Adrenal gland (tissue), 9 donors: ENCODE measurements at regions not wholly inside any gene's neighbourhood (a gene's known extent, or its start where the extent isn't known, plus 50 kb on each side); places are given as distances from the start of the nearest gene placed in this dataset.

Experiments used
- DNase-seq, 7 donors: peaks; one replicate each; pipeline ENCODE4 v3.0.0-alpha.2; 2019 to 2020
- H3K27ac ChIP-seq, 5 donors: fragments of 200-600 bp; sonication (generic) in 4 of 5; 1 replicate in 3 of 5; 2 replicates in 2 of 5; pipeline versions ENCODE4 v1.5.1 to v1.8.0; 2016 to 2020; ENCODE audit warnings: mild to moderate bottlenecking in 1 of 5
- H3K27me3 ChIP-seq: fragments of 200-600 bp; 2 replicates; pipeline ENCODE4 v1.8.0; 2021
- H3K36me3 ChIP-seq, 2 donors: fragments of 200-600 bp; replicated peaks in 1 of 2; 1 replicate in 1 of 2; 2 replicates in 1 of 2; pipeline versions ENCODE4 v1.5.1 to v1.8.0; 2018 to 2022
- H3K4me1 ChIP-seq, 2 donors: fragments of 200-600 bp; replicated peaks in 1 of 2; 1 replicate in 1 of 2; 2 replicates in 1 of 2; pipeline versions ENCODE4 v1.5.1 to v1.8.0; 2018 to 2021
- H3K4me3 ChIP-seq, 4 donors: fragments of 200-600 bp; sonication (generic) in 3 of 4; one replicate each; pipeline ENCODE4 v1.5.1; 2016 to 2018
- H3K9me3 ChIP-seq, 3 donors: fragments of 200-600 bp; sonication (generic) in 1 of 3; replicated peaks in 1 of 3; 1 replicate in 2 of 3; 2 replicates in 1 of 3; pipeline versions ENCODE4 v1.5.1 to v1.8.0; 2016 to 2021
- CTCF ChIP-seq, 6 experiments: fragments of 450-650 bp in 4 of 6; fragments of 200-600 bp in 2 of 6; sonication (generic) in 1 of 6; IDR thresholded peaks; 1 replicate in 5 of 6; 2 replicates in 1 of 6; pipeline versions ENCODE4 v1.5.1 to v1.8.0; 2016 to 2021; ENCODE audit warnings: antibody characterized with exemption in 6 of 6, mild to moderate bottlenecking in 2 of 6, moderate library complexity in 1 of 6
- POLR2A ChIP-seq, 2 donors: fragments of 450-650 bp; IDR thresholded peaks; one replicate each; pipeline ENCODE4 v1.6.1; 2017; ENCODE audit warnings: antibody characterized with exemption in 2 of 2, mild to moderate bottlenecking in 2 of 2, moderate library complexity in 1 of 2
- WGBS, 4 donors: extraction: QIAGEN DNeasy Blood & Tissue Kit in 2 of 4; methylation state at CpG; one replicate each; pipeline versions ENCODE4 v1.1.5 to v1.1.7; 2013 to 2017; 5-methylcytosine and 5-hydroxymethylcytosine counted together
- intact Hi-C, 2 donors: fragments of 100-400 bp; cut with DNase I; formaldehyde crosslinking; loops; one replicate each; pipeline versions ENCODE4 v1.14.1 to v1.15.0; 2022 to 2023
- donor health status: healthy with polysubstance abuse.
- donor health status: Bipolar disorder and iron deficiency.
- donor health status: DM: yes; HTN: yes; CAD: no.
- donor health status: DM: no; HTN: no; CAD: no.
- donor health status: DM: no; HTN: no; CAD: no.

GRCh38 chr14:27228053-27228452 lies 630.2 kb upstream of the NOVA1 start:
- TF ChIP-seq CTCF (IDR thresholded peaks at IDR 0.05) (no peak), POLR2A (IDR thresholded peaks at IDR 0.05) (no peak)
- intact Hi-C loops = no loop called here
- no peak for DNase-seq

GRCh38 chr14:27234331-27234730 lies 636.5 kb upstream of the NOVA1 start:
- no peak for DNase-seq
- TF ChIP-seq CTCF (IDR thresholded peaks at IDR 0.05) (no peak), POLR2A (IDR thresholded peaks at IDR 0.05) (no peak)
- Histone ChIP-seq H3K4me3 (no peak overlapping the region), H3K27me3 (no peaks in the 10 kb centered on the region), H3K36me3 (no peaks in the 10 kb centered on the region), H3K27ac (no peak overlapping the region), H3K4me1 (no peaks in the 10 kb centered on the region), H3K9me3 (no peaks in the 10 kb centered on the region)
- 73 to 86% (median 79%) methylated on average over 4 of the region's 4 CpGs for WGBS, 4 donors
- intact Hi-C loops = no loop called here

More at GRCh38 chr14:27228053-27228452, 630.2 kb upstream of the NOVA1 start:
- Histone ChIP-seq H3K4me1 (no peaks in the 10 kb centered on the region), H3K9me3 (no peaks in the 10 kb centered on the region), H3K4me3 (no peak overlapping the region), H3K36me3 (no peaks in the 10 kb centered on the region), H3K27me3 (no peaks in the 10 kb centered on the region), H3K27ac (no peak overlapping the region)

- Histone ChIP-seq H3K36me3 (no peaks in the 10 kb centered on the region), H3K27me3 (no peaks in the 10 kb centered on the region), H3K27ac (no peak overlapping the region), H3K9me3 (no peaks in the 10 kb centered on the region), H3K4me3 (no peak overlapping the region), H3K4me1 (no peaks in the 10 kb centered on the region)
- DNase-seq = no peak
- intact Hi-C loops = no loop called here
- WGBS, 4 donors = 47 to 77% (median 71%) methylated on average over 2 of the region's 2 CpGs
- TF ChIP-seq CTCF (IDR thresholded peaks at IDR 0.05) (no peak), POLR2A (IDR thresholded peaks at IDR 0.05) (no peak)
These were observed 638.8 kb upstream of the NOVA1 start for GRCh38 chr14:27236601-27237000.

GRCh38 chr14:27242874-27243273 lies 645.0 kb upstream of the NOVA1 start:
- Histone ChIP-seq H3K36me3 (no peaks in the 10 kb centered on the region), H3K9me3 (no peaks in the 10 kb centered on the region), H3K4me3 (no peak overlapping the region), H3K27me3 (no peaks in the 10 kb centered on the region), H3K4me1 (no peaks in the 10 kb centered on the region), H3K27ac (no peak overlapping the region)
- intact Hi-C loops = no loop called here
- no peak for DNase-seq
- 46 to 52% (median 49%) methylated on average over 3 of the region's 3 CpGs for WGBS, 4 donors
- TF ChIP-seq CTCF (IDR thresholded peaks at IDR 0.05) = no peak
- TF ChIP-seq POLR2A (IDR thresholded peaks at IDR 0.05) = no peak
